ENCODE measurements at regions not wholly inside any gene's neighbourhood (a gene's known extent, or its start where the extent isn't known, plus 50 kb on each side); places are given as distances from the start of the nearest gene placed in this dataset.
"Not testable (repeated sequence)": the region's sequence is repeated elsewhere in the genome, so short reads cannot be mapped to it uniquely, and the experiment has no call there.

GRCh38 chr6:145271040-145271439, 464.3 kb downstream of the EPM2A start:
- in situ Hi-C loops (cut with MboI; ENCODE audit: low pct_unique_long_range_greater_than_20kb in 2 of 9, low sequenced_read_pairs in 9 of 9, unreplicated experiment in 9 of 9), result no loop called here
- H3K4me1 ChIP-seq (replicated peaks in 1 of 2), result peaks cover 13 to 39% of the 10 kb centered on the region in 2 donors
- peak overlapping the region in 1 of 2 donors; percentile 66 for H3K27ac ChIP-seq
- no peak overlapping the region for H3K4me3 ChIP-seq
- WGBS, 10 experiments, result 0 to 33% (median 4%) methylated on average over 1 to 4 of the region's 4 CpGs; no CpG with 5 or more reads in 2 of the 10 experiments
- peak in 6 of 8 experiments; percentile 45 to 72 (median 61) for ATAC-seq (replicated peaks in 6 of 8)

- 0 to 100% (median 94%) methylated on average over 1 to 2 of the region's 2 CpGs; no CpG with 5 or more reads in 2 of the 10 experiments for WGBS, 10 experiments
- in situ Hi-C loops (cut with MboI; ENCODE audit: low pct_unique_long_range_greater_than_20kb in 2 of 9, low sequenced_read_pairs in 9 of 9, unreplicated experiment in 9 of 9), result no loop called here
- Histone ChIP-seq H3K4me3 (no peak overlapping the region), H3K4me1 (replicated peaks in 1 of 2) (peaks cover 13 to 34% of the 10 kb centered on the region in 2 donors), H3K27ac (peak overlapping the region in 1 of 2 donors; percentile 18)
- peak in 3 of 8 experiments; percentile 86 to 96 (median 96) for ATAC-seq (replicated peaks in 6 of 8)
Measured at GRCh38 chr6:145271577-145271976, 463.7 kb downstream of the EPM2A start.

GRCh38 chr6:145272246-145272645, 463.1 kb downstream of the EPM2A start:
- no peak overlapping the region for H3K27ac ChIP-seq
- peaks cover 13 to 32% of the 10 kb centered on the region in 2 donors for H3K4me1 ChIP-seq (replicated peaks in 1 of 2)
- H3K4me3 ChIP-seq, result no peak overlapping the region
- 0 to 91% (median 80%) methylated on average over 1 of the region's 1 CpG; no CpG with 5 or more reads in 3 of the 10 experiments for WGBS, 10 experiments
- no peak for ATAC-seq (replicated peaks in 6 of 8)
- in situ Hi-C loops (cut with MboI; ENCODE audit: low pct_unique_long_range_greater_than_20kb in 2 of 9, low sequenced_read_pairs in 9 of 9, unreplicated experiment in 9 of 9), result no loop called here

GRCh38 chr6:145273136-145273535, 462.2 kb downstream of the EPM2A start:
- 0 to 100% (median 89%) methylated on average over 1 of the region's 1 CpG; no CpG with 5 or more reads in 5 of the 10 experiments for WGBS, 10 experiments
- Histone ChIP-seq H3K4me1 (replicated peaks in 1 of 2) (peaks cover 13 to 40% of the 10 kb centered on the region in 2 donors), H3K4me3 (no peak overlapping the region), H3K27ac (no peak overlapping the region)
- in situ Hi-C loops (cut with MboI; ENCODE audit: low pct_unique_long_range_greater_than_20kb in 2 of 9, low sequenced_read_pairs in 9 of 9, unreplicated experiment in 9 of 9), result no loop called here
- no peak for ATAC-seq (replicated peaks in 6 of 8)

GRCh38 chr6:145274083-145274482, 461.2 kb downstream of the EPM2A start:
- H3K4me3 ChIP-seq, result no peak overlapping the region
- 6 to 100% (median 63%) methylated on average over 1 of the region's 1 CpG; no CpG with 5 or more reads in 1 of the 10 experiments for WGBS, 10 experiments

GRCh38 chr6:145275019-145275418, 460.3 kb downstream of the EPM2A start:
- ATAC-seq (replicated peaks in 6 of 8), result no peak
- no peak overlapping the region for H3K4me3 ChIP-seq
- 66 to 100% (median 91%) methylated on average over 3 to 6 of the region's 6 CpGs; no CpG with 5 or more reads in 1 of the 10 experiments for WGBS, 10 experiments
- H3K27ac ChIP-seq, result no peak overlapping the region
- peaks cover 13 to 38% of the 10 kb centered on the region in 2 donors for H3K4me1 ChIP-seq (replicated peaks in 1 of 2)
- in situ Hi-C loops (cut with MboI; ENCODE audit: low pct_unique_long_range_greater_than_20kb in 2 of 9, low sequenced_read_pairs in 9 of 9, unreplicated experiment in 9 of 9), result no loop called here

More at GRCh38 chr6:145274083-145274482, 461.2 kb downstream of the EPM2A start:
- in situ Hi-C loops (cut with MboI; ENCODE audit: low pct_unique_long_range_greater_than_20kb in 2 of 9, low sequenced_read_pairs in 9 of 9, unreplicated experiment in 9 of 9), result no loop called here
- peaks cover 13 to 41% of the 10 kb centered on the region in 2 donors for H3K4me1 ChIP-seq (replicated peaks in 1 of 2)
- no peak overlapping the region for H3K27ac ChIP-seq
- ATAC-seq (replicated peaks in 6 of 8), result no peak

GRCh38 chr6:145275787-145276186, 459.5 kb downstream of the EPM2A start:
- in situ Hi-C loops (cut with MboI; ENCODE audit: low pct_unique_long_range_greater_than_20kb in 2 of 9, low sequenced_read_pairs in 9 of 9, unreplicated experiment in 9 of 9), result no loop called here
- Histone ChIP-seq H3K4me1 (replicated peaks in 1 of 2) (peaks cover 12 to 30% of the 10 kb centered on the region in 2 donors), H3K27ac (no peak overlapping the region), H3K4me3 (no peak overlapping the region)
- 86 to 100% (median 100%) methylated on average over 1 of the region's 1 CpG; no CpG with 5 or more reads in 2 of the 10 experiments for WGBS, 10 experiments
- no peak for ATAC-seq (replicated peaks in 6 of 8)

GRCh38 chr6:145276756-145277155, 458.6 kb downstream of the EPM2A start:
- ATAC-seq (replicated peaks in 6 of 8), result no peak
- in situ Hi-C loops (cut with MboI; ENCODE audit: low pct_unique_long_range_greater_than_20kb in 2 of 9, low sequenced_read_pairs in 9 of 9, unreplicated experiment in 9 of 9), result no loop called here
- peaks cover 4 to 21% of the 10 kb centered on the region in 2 donors for H3K4me1 ChIP-seq (replicated peaks in 1 of 2)
- no peak overlapping the region for H3K4me3 ChIP-seq
- no peak overlapping the region for H3K27ac ChIP-seq

- 53 to 89% (median 82%) methylated on average over 1 to 4 of the region's 4 CpGs for WGBS, 10 experiments
- H3K4me1 ChIP-seq (replicated peaks in 1 of 2), result peaks cover 0 to 13% of the 10 kb centered on the region in 2 donors
- no peak overlapping the region for H3K27ac ChIP-seq
- H3K4me3 ChIP-seq, result no peak overlapping the region
- ATAC-seq (replicated peaks in 6 of 8), result peak in 2 of 8 experiments; percentile 33 to 47
- in situ Hi-C loops (cut with MboI; ENCODE audit: low pct_unique_long_range_greater_than_20kb in 2 of 9, low sequenced_read_pairs in 9 of 9, unreplicated experiment in 9 of 9), result no loop called here
Measured at GRCh38 chr6:145277358-145278086, 457.8 kb downstream of the EPM2A start.

- ATAC-seq (replicated peaks in 6 of 8), result peak in 5 of 8 experiments; percentile 15 to 81 (median 36)
- Histone ChIP-seq H3K4me3 (no peak overlapping the region), H3K4me1 (replicated peaks in 1 of 2) (peaks cover 3 to 12% of the 10 kb centered on the region in 2 donors), H3K27ac (no peak overlapping the region)
- WGBS, 10 experiments, result 0 to 100% (median 83%) methylated on average over 1 to 2 of the region's 2 CpGs; no CpG with 5 or more reads in 1 of the 10 experiments
- in situ Hi-C loops (cut with MboI; ENCODE audit: low pct_unique_long_range_greater_than_20kb in 2 of 9, low sequenced_read_pairs in 9 of 9, unreplicated experiment in 9 of 9), result no loop called here
Measured at GRCh38 chr6:145278163-145278807, 457.0 kb downstream of the EPM2A start.

- 0 to 100% (median 87%) methylated on average over 1 of the region's 1 CpG; no CpG with 5 or more reads in 2 of the 10 experiments for WGBS, 10 experiments
- no peak overlapping the region for H3K27ac ChIP-seq
- peak in 4 of 8 experiments; percentile 9 to 81 (median 39) for ATAC-seq (replicated peaks in 6 of 8)
- no peak overlapping the region for H3K4me3 ChIP-seq
- in situ Hi-C loops (cut with MboI; ENCODE audit: low pct_unique_long_range_greater_than_20kb in 2 of 9, low sequenced_read_pairs in 9 of 9, unreplicated experiment in 9 of 9), result no loop called here
- H3K4me1 ChIP-seq (replicated peaks in 1 of 2), result peaks cover 3 to 12% of the 10 kb centered on the region in 2 donors
Measured at GRCh38 chr6:145279551-145279950, 455.8 kb downstream of the EPM2A start.

GRCh38 chr6:145279993-145280392, 455.3 kb downstream of the EPM2A start:
- ATAC-seq (replicated peaks in 6 of 8), result peak in 1 of 8 experiments; percentile 74
- Histone ChIP-seq H3K27ac (no peak overlapping the region), H3K4me3 (no peak overlapping the region), H3K4me1 (replicated peaks in 1 of 2) (peaks cover 3 to 12% of the 10 kb centered on the region in 2 donors)
- WGBS, 10 experiments, result 0 to 100% (median 77%) methylated on average over 1 to 2 of the region's 2 CpGs; no CpG with 5 or more reads in 3 of the 10 experiments
- in situ Hi-C loops (cut with MboI; ENCODE audit: low pct_unique_long_range_greater_than_20kb in 2 of 9, low sequenced_read_pairs in 9 of 9, unreplicated experiment in 9 of 9), result no loop called here

GRCh38 chr6:145283209-145283608, 452.1 kb downstream of the EPM2A start:
- H3K4me1 ChIP-seq (replicated peaks in 1 of 2); H3K27ac ChIP-seq; in situ Hi-C loops (cut with MboI; ENCODE audit: low pct_unique_long_range_greater_than_20kb in 2 of 9, low sequenced_read_pairs in 9 of 9, unreplicated experiment in 9 of 9); H3K4me3 ChIP-seq: not testable (repeated sequence)
- ATAC-seq (replicated peaks in 6 of 8), result peak in 2 of 8 experiments; percentile 37 to 52
- 0 to 100% (median 80%) methylated on average over 1 to 6 of the region's 6 CpGs; no CpG with 5 or more reads in 3 of the 10 experiments for WGBS, 10 experiments

Data from motor neuron (in vitro differentiated cells).